ENCODE measurements at regions not wholly inside any gene's neighbourhood (a gene's known extent, or its start where the extent isn't known, plus 50 kb on each side); places are given as distances from the start of the nearest gene placed in this dataset.
A peak's percentile ranks its signal among the peaks of the same experiment; 100 is the strongest.

DNA sequence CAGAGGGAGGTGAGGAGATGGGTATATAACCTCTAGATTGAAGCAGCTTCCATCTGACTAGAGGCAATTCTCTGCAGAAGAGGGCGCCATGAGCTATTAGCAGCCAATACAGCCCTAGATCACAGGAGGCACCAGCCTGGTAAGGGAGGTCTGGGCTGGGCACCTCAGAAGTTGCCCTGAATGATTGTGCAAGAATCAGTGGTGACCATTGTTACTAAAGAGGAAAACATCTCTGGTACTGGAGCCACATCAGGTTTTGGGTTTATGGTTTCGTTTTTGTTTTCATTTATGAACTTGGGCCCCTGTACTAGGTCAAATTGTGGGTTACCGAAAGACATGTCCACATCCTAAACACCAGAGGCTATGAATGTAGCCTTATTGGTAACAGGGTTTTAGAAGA is 342.0 kb downstream of the MLLT3 start:
- peak; percentile 79 for ATAC-seq
- peaks cover 35% of the 10 kb centered on the region for H3K36me3 Mint-ChIP-seq
- POLR2A ChIA-PET = no interaction called here

More for the DNA sequence above, 342.0 kb downstream of the MLLT3 start:
- peak; percentile 21 for DNase-seq (ENCODE audit: low spot score)
- Mint-ChIP-seq H3K27ac (no peak overlapping the region), H3K4me1 (peaks cover 17% of the 10 kb centered on the region), H3K4me3 (no peak overlapping the region), H3K27me3 (ENCODE audit: low read depth) (peaks cover 3% of the 10 kb centered on the region), H3K9me3 (peaks cover 38% of the 10 kb centered on the region)
- TF ChIP-seq, protein P1, sequence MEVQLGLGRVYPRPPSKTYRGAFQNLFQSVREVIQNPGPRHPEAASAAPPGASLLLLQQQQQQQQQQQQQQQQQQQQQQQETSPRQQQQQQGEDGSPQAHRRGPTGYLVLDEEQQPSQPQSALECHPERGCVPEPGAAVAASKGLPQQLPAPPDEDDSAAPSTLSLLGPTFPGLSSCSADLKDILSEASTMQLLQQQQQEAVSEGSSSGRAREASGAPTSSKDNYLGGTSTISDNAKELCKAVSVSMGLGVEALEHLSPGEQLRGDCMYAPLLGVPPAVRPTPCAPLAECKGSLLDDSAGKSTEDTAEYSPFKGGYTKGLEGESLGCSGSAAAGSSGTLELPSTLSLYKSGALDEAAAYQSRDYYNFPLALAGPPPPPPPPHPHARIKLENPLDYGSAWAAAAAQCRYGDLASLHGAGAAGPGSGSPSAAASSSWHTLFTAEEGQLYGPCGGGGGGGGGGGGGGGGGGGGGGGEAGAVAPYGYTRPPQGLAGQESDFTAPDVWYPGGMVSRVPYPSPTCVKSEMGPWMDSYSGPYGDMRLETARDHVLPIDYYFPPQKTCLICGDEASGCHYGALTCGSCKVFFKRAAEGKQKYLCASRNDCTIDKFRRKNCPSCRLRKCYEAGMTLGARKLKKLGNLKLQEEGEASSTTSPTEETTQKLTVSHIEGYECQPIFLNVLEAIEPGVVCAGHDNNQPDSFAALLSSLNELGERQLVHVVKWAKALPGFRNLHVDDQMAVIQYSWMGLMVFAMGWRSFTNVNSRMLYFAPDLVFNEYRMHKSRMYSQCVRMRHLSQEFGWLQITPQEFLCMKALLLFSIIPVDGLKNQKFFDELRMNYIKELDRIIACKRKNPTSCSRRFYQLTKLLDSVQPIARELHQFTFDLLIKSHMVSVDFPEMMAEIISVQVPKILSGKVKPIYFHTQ (CRISPR knock-in tag; IDR thresholded peaks at IDR 0.05) = no peak
- TF ChIP-seq, protein P2, sequence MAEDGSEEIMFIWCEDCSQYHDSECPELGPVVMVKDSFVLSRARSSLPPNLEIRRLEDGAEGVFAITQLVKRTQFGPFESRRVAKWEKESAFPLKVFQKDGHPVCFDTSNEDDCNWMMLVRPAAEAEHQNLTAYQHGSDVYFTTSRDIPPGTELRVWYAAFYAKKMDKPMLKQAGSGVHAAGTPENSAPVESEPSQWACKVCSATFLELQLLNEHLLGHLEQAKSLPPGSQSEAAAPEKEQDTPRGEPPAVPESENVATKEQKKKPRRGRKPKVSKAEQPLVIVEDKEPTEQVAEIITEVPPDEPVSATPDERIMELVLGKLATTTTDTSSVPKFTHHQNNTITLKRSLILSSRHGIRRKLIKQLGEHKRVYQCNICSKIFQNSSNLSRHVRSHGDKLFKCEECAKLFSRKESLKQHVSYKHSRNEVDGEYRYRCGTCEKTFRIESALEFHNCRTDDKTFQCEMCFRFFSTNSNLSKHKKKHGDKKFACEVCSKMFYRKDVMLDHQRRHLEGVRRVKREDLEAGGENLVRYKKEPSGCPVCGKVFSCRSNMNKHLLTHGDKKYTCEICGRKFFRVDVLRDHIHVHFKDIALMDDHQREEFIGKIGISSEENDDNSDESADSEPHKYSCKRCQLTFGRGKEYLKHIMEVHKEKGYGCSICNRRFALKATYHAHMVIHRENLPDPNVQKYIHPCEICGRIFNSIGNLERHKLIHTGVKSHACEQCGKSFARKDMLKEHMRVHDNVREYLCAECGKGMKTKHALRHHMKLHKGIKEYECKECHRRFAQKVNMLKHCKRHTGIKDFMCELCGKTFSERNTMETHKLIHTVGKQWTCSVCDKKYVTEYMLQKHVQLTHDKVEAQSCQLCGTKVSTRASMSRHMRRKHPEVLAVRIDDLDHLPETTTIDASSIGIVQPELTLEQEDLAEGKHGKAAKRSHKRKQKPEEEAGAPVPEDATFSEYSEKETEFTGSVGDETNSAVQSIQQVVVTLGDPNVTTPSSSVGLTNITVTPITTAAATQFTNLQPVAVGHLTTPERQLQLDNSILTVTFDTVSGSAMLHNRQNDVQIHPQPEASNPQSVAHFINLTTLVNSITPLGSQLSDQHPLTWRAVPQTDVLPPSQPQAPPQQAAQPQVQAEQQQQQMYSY (CRISPR knock-in tag; IDR thresholded peaks at IDR 0.05) = no peak
- TF ChIP-seq GRHL2 (CRISPR knock-in tag; IDR thresholded peaks at IDR 0.05; ENCODE audit: insufficient replicate concordance, severe bottlenecking) (no peak), NR1H2 (CRISPR knock-in tag; IDR thresholded peaks at IDR 0.05) (no peak), RELA (CRISPR knock-in tag; IDR thresholded peaks at IDR 0.05; ENCODE audit: borderline replicate concordance) (no peak)
- TF ChIP-seq, protein P3, sequence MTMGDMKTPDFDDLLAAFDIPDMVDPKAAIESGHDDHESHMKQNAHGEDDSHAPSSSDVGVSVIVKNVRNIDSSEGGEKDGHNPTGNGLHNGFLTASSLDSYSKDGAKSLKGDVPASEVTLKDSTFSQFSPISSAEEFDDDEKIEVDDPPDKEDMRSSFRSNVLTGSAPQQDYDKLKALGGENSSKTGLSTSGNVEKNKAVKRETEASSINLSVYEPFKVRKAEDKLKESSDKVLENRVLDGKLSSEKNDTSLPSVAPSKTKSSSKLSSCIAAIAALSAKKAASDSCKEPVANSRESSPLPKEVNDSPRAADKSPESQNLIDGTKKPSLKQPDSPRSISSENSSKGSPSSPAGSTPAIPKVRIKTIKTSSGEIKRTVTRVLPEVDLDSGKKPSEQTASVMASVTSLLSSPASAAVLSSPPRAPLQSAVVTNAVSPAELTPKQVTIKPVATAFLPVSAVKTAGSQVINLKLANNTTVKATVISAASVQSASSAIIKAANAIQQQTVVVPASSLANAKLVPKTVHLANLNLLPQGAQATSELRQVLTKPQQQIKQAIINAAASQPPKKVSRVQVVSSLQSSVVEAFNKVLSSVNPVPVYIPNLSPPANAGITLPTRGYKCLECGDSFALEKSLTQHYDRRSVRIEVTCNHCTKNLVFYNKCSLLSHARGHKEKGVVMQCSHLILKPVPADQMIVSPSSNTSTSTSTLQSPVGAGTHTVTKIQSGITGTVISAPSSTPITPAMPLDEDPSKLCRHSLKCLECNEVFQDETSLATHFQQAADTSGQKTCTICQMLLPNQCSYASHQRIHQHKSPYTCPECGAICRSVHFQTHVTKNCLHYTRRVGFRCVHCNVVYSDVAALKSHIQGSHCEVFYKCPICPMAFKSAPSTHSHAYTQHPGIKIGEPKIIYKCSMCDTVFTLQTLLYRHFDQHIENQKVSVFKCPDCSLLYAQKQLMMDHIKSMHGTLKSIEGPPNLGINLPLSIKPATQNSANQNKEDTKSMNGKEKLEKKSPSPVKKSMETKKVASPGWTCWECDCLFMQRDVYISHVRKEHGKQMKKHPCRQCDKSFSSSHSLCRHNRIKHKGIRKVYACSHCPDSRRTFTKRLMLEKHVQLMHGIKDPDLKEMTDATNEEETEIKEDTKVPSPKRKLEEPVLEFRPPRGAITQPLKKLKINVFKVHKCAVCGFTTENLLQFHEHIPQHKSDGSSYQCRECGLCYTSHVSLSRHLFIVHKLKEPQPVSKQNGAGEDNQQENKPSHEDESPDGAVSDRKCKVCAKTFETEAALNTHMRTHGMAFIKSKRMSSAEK (CRISPR knock-in tag; IDR thresholded peaks at IDR 0.05; ENCODE audit: borderline replicate concordance) = no peak
- TF ChIP-seq, protein P4, sequence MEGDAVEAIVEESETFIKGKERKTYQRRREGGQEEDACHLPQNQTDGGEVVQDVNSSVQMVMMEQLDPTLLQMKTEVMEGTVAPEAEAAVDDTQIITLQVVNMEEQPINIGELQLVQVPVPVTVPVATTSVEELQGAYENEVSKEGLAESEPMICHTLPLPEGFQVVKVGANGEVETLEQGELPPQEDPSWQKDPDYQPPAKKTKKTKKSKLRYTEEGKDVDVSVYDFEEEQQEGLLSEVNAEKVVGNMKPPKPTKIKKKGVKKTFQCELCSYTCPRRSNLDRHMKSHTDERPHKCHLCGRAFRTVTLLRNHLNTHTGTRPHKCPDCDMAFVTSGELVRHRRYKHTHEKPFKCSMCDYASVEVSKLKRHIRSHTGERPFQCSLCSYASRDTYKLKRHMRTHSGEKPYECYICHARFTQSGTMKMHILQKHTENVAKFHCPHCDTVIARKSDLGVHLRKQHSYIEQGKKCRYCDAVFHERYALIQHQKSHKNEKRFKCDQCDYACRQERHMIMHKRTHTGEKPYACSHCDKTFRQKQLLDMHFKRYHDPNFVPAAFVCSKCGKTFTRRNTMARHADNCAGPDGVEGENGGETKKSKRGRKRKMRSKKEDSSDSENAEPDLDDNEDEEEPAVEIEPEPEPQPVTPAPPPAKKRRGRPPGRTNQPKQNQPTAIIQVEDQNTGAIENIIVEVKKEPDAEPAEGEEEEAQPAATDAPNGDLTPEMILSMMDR (IDR thresholded peaks at IDR 0.05) = no peak
- TF ChIP-seq, protein P5, sequence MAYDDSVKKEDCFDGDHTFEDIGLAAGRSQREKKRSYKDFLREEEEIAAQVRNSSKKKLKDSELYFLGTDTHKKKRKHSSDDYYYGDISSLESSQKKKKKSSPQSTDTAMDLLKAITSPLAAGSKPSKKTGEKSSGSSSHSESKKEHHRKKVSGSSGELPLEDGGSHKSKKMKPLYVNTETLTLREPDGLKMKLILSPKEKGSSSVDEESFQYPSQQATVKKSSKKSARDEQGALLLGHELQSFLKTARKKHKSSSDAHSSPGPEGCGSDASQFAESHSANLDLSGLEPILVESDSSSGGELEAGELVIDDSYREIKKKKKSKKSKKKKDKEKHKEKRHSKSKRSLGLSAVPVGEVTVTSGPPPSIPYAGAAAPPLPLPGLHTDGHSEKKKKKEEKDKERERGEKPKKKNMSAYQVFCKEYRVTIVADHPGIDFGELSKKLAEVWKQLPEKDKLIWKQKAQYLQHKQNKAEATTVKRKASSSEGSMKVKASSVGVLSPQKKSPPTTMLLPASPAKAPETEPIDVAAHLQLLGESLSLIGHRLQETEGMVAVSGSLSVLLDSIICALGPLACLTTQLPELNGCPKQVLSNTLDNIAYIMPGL (CRISPR knock-in tag; IDR thresholded peaks at IDR 0.05) = no peak
- CTCF ChIA-PET = interaction anchor here (0.6 to 1.0 kb wide), 4 partner anchors 23 to 342 kb away, joined by 3 to 5 read pairs (median 4); no protein-coding TSS in a partner anchor
